ENCODE measurements at regions not wholly inside any gene's neighbourhood (a gene's known extent, or its start where the extent isn't known, plus 50 kb on each side); places are given as distances from the start of the nearest gene placed in this dataset.

- TF ChIP-seq CREM (CRISPR knock-in tag; IDR thresholded peaks at IDR 0.05) (no peak), ARID4B (CRISPR knock-in tag; IDR thresholded peaks at IDR 0.05; ENCODE audit: borderline replicate concordance) (no peak), FOXP4 (CRISPR knock-in tag; IDR thresholded peaks at IDR 0.05) (no peak), ZNF671 (CRISPR knock-in tag; IDR thresholded peaks at IDR 0.05) (no peak), ZNF425 (CRISPR knock-in tag; conservative IDR thresholded peaks at IDR 0.05) (no peak), FOXP1 (CRISPR knock-in tag; IDR thresholded peaks at IDR 0.05; ENCODE audit: borderline replicate concordance) (no peak)
- ChIA-PET CTCF (no interaction called here), POLR2A (interaction anchor here (0.7 kb wide), 1 partner anchor 57 kb away, joined by 3 read pairs; no protein-coding TSS in a partner anchor)
- Mint-ChIP-seq H3K4me1 (no peaks in the 10 kb centered on the region), H3K27ac (no peak overlapping the region), H3K36me3 (peaks cover 3% of the 10 kb centered on the region; the same call in 1 of the 2 replicates), H3K9me3 (peaks cover 12% of the 10 kb centered on the region), H3K27me3 (ENCODE audit: low read depth) (no peaks in the 10 kb centered on the region), H3K4me3 (no peak overlapping the region)
- DNase-seq (ENCODE audit: low spot score) (no peak), ATAC-seq (no peak)
Measured at GRCh38 chr4:100881283-100881682, 363.5 kb upstream of the EMCN start.

GRCh38 chr4:100880011-100880410, 362.2 kb upstream of the EMCN start:
- Mint-ChIP-seq H3K27me3 (ENCODE audit: low read depth) (no peaks in the 10 kb centered on the region), H3K4me1 (no peaks in the 10 kb centered on the region), H3K9me3 (peaks cover 7% of the 10 kb centered on the region; the same call in 1 of the 2 replicates), H3K36me3 (no peaks in the 10 kb centered on the region), H3K4me3 (no peak overlapping the region), H3K27ac (no peak overlapping the region)
- DNase-seq (ENCODE audit: low spot score) (no peak), ATAC-seq (peak; percentile 91)
- POLR2A ChIA-PET, result no interaction called here
- TF ChIP-seq E2F1 (CRISPR knock-in tag; IDR thresholded peaks at IDR 0.05) (no peak), PREB (CRISPR knock-in tag; IDR thresholded peaks at IDR 0.05; ENCODE audit: borderline replicate concordance) (no peak), PRDM15 (CRISPR knock-in tag; IDR thresholded peaks at IDR 0.05) (peak; percentile 96), USF1 (CRISPR knock-in tag; IDR thresholded peaks at IDR 0.05) (no peak), USF2 (CRISPR knock-in tag; IDR thresholded peaks at IDR 0.05) (no peak), ARID4B (CRISPR knock-in tag; IDR thresholded peaks at IDR 0.05; ENCODE audit: borderline replicate concordance) (no peak), ZNF219 (CRISPR knock-in tag; IDR thresholded peaks at IDR 0.05; ENCODE audit: borderline replicate concordance) (no peak)
- CTCF ChIA-PET, result no interaction called here
